ENCODE measurements at regions not wholly inside any gene's neighbourhood (a gene's known extent, or its start where the extent isn't known, plus 50 kb on each side); places are given as distances from the start of the nearest gene placed in this dataset.

GRCh38 chr6:148678682-148679081, 68.1 kb upstream of the UST start:
- no peak for TF ChIP-seq NFIC (IDR thresholded peaks at IDR 0.05)
- TF ChIP-seq, protein P1, sequence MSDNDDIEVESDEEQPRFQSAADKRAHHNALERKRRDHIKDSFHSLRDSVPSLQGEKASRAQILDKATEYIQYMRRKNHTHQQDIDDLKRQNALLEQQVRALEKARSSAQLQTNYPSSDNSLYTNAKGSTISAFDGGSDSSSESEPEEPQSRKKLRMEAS (IDR thresholded peaks at IDR 0.05): no peak
- no peak for TF ChIP-seq TCF12 (IDR thresholded peaks at IDR 0.05; ENCODE audit: low read depth)
- TF ChIP-seq FOXM1 (IDR thresholded peaks at IDR 0.05; ENCODE audit: borderline replicate concordance, low read depth): no peak
- no peak for TF ChIP-seq TAF1 (IDR thresholded peaks at IDR 0.05; ENCODE audit: low read depth)
- TF ChIP-seq EP300 (IDR thresholded peaks at IDR 0.05; ENCODE audit: borderline replicate concordance): no peak
- no peak for TF ChIP-seq USF1 (IDR thresholded peaks at IDR 0.05)
- no peak for TF ChIP-seq YY1 (IDR thresholded peaks at IDR 0.05; ENCODE audit: low read depth)
- TF ChIP-seq, protein P2, sequence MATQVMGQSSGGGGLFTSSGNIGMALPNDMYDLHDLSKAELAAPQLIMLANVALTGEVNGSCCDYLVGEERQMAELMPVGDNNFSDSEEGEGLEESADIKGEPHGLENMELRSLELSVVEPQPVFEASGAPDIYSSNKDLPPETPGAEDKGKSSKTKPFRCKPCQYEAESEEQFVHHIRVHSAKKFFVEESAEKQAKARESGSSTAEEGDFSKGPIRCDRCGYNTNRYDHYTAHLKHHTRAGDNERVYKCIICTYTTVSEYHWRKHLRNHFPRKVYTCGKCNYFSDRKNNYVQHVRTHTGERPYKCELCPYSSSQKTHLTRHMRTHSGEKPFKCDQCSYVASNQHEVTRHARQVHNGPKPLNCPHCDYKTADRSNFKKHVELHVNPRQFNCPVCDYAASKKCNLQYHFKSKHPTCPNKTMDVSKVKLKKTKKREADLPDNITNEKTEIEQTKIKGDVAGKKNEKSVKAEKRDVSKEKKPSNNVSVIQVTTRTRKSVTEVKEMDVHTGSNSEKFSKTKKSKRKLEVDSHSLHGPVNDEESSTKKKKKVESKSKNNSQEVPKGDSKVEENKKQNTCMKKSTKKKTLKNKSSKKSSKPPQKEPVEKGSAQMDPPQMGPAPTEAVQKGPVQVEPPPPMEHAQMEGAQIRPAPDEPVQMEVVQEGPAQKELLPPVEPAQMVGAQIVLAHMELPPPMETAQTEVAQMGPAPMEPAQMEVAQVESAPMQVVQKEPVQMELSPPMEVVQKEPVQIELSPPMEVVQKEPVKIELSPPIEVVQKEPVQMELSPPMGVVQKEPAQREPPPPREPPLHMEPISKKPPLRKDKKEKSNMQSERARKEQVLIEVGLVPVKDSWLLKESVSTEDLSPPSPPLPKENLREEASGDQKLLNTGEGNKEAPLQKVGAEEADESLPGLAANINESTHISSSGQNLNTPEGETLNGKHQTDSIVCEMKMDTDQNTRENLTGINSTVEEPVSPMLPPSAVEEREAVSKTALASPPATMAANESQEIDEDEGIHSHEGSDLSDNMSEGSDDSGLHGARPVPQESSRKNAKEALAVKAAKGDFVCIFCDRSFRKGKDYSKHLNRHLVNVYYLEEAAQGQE (IDR thresholded peaks at IDR 0.05; ENCODE audit: low read depth): no peak
- no peak for TF ChIP-seq TEAD4 (IDR thresholded peaks at IDR 0.05)
- TF ChIP-seq CREB1 (IDR thresholded peaks at IDR 0.05; ENCODE audit: low read depth): no peak
- no peak for TF ChIP-seq CEBPB (IDR thresholded peaks at IDR 0.05)
- no peak for TF ChIP-seq RAD21 (IDR thresholded peaks at IDR 0.05; ENCODE audit: low read depth)
